Putamen (tissue), 1 donor: ENCODE measurements at regions not wholly inside any gene's neighbourhood (a gene's known extent, or its start where the extent isn't known, plus 50 kb on each side); places are given as distances from the start of the nearest gene placed in this dataset.
"Not testable (repeated sequence)": the region's sequence is repeated elsewhere in the genome, so short reads cannot be mapped to it uniquely, and the experiment has no call there.

Source experiments
- DNase-seq: peaks from one replicate; pipeline ENCODE4 v3.0.0-alpha.2; 2016; ENCODE audit warnings: low spot score

- DNase-seq = no peak
These were observed 205.9 kb upstream of the LINGO1 start for GRCh38 chr15:77838595-77838994.

GRCh38 chr15:77838061-77838460 lies 205.3 kb upstream of the LINGO1 start:
- DNase-seq = no peak

- DNase-seq = no peak
These were observed 204.9 kb upstream of the LINGO1 start for GRCh38 chr15:77837649-77838025.

- DNase-seq = no peak
These were observed 204.4 kb upstream of the LINGO1 start for GRCh38 chr15:77836906-77837648.

- no peak for DNase-seq
These were observed 203.5 kb upstream of the LINGO1 start for GRCh38 chr15:77836121-77836692.

- no peak for DNase-seq
These were observed 201.7 kb upstream of the LINGO1 start for GRCh38 chr15:77834276-77834990.

- DNase-seq = no peak
These were observed 200.2 kb upstream of the LINGO1 start for GRCh38 chr15:77832874-77833273.

- DNase-seq = no peak
These were observed 199.3 kb upstream of the LINGO1 start for GRCh38 chr15:77831986-77832385.

- no peak for DNase-seq
These were observed 197.3 kb upstream of the LINGO1 start for GRCh38 chr15:77830051-77830468.

- not testable (repeated sequence) for DNase-seq
These were observed 196.6 kb upstream of the LINGO1 start for GRCh38 chr15:77829331-77829730.

- no peak for DNase-seq
These were observed 195.1 kb upstream of the LINGO1 start for GRCh38 chr15:77827860-77828259.

GRCh38 chr15:77826006-77826695 lies 193.4 kb upstream of the LINGO1 start:
- no peak for DNase-seq

GRCh38 chr15:77825546-77825945 lies 192.8 kb upstream of the LINGO1 start:
- DNase-seq = no peak

GRCh38 chr15:77825252-77825542 lies 192.5 kb upstream of the LINGO1 start:
- DNase-seq = no peak

GRCh38 chr15:77824361-77825251 lies 191.9 kb upstream of the LINGO1 start:
- DNase-seq = no peak

GRCh38 chr15:77823736-77824135 lies 191.0 kb upstream of the LINGO1 start:
- DNase-seq = no peak

- DNase-seq = no peak
These were observed 190.0 kb upstream of the LINGO1 start for GRCh38 chr15:77822631-77823230.

- DNase-seq = no peak
These were observed 189.2 kb upstream of the LINGO1 start for GRCh38 chr15:77821959-77822256.

- DNase-seq = peak; percentile 67
These were observed 188.7 kb upstream of the LINGO1 start for GRCh38 chr15:77821188-77821958.

GRCh38 chr15:77819851-77820728 lies 187.4 kb upstream of the LINGO1 start:
- DNase-seq = no peak
